Skeletal muscle cell (primary cell): ENCODE measurements at regions not wholly inside any gene's neighbourhood (a gene's known extent, or its start where the extent isn't known, plus 50 kb on each side); places are given as distances from the start of the nearest gene placed in this dataset.
A peak's percentile ranks its signal among the peaks of the same experiment; 100 is the strongest.

Source experiments
- DNase-seq: peaks from one replicate; pipeline ENCODE4 v3.0.0-alpha.2; 2010; ENCODE audit warnings: low read depth
- H3K4me3 ChIP-seq: 2 replicates; pipeline ENCODE4 v1.5.1; 2011; ENCODE audit warnings: low read depth, mild to moderate bottlenecking, control low read depth, low read length, moderate library complexity

DNA sequence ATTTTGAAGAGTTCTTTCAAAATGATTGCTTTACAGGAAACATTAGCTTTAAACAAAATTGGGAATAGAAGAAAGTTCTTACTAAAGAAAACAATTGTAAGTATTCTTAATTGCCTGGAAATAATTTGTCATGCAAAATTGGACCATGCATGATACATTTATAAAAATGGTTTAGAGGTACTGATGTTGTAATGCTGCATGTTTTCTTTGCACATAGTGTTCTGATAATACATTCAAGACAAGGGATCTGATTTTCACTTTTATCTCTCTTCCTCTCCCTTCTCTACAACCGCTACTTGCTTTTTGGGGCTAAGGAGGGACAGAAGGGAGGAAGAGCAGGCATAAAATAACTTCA is 211.6 kb upstream of the MPDZ start:
- DNase-seq: no peak
- H3K4me3 ChIP-seq: no peak overlapping the region

DNA sequence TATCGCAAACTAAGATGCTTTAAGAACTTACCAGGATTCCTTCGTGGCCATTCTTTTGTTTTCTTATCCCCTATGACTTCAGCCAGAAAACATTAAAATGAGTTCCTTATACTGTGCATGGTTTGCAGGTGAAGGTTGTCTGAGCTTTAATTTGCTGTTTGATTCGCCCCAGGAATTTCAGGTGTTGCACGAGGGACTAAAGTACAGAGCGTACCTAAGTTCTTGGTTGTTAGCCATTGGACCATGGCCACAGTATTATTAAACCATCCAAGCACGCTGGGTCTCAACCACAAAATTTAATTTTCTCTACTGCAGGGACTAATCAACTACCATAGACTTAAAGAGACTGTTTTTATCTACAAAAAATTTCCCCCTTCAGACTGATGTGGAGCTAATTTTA is 208.4 kb upstream of the MPDZ start:
- no peak for DNase-seq
- H3K4me3 ChIP-seq: no peak overlapping the region

GRCh38 chr9:13487498-13487897 is 208.0 kb upstream of the MPDZ start:
- DNase-seq: no peak
- H3K4me3 ChIP-seq: no peak overlapping the region

GRCh38 chr9:13487071-13487470 is 207.6 kb upstream of the MPDZ start:
- DNase-seq: no peak
- H3K4me3 ChIP-seq: no peak overlapping the region

GRCh38 chr9:13485068-13485596 is 205.6 kb upstream of the MPDZ start:
- no peak overlapping the region for H3K4me3 ChIP-seq
- peak; percentile 85 for DNase-seq

- DNase-seq: no peak
- no peak overlapping the region for H3K4me3 ChIP-seq
Measured at GRCh38 chr9:13484186-13484585, 204.7 kb upstream of the MPDZ start.

DNA sequence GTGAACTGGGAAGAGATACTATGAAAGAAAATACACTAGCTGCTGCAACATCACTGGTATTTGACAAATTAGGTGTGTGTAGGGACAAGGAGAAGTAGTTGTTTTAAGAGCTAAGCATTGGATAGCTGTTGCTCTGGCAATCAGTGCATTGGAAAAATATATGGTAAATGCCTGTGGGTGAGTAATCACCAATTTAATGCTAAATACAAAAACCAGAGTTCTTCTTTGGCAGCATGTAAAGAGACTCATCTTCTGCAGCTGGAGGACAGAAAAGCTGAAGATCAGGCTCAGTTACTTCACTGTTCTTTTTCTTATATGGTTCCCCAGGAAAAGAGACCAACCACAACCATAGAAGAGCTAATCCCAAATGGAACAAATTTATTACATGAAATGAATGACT is 201.8 kb upstream of the MPDZ start:
- DNase-seq: no peak
- H3K4me3 ChIP-seq: no peak overlapping the region

DNA sequence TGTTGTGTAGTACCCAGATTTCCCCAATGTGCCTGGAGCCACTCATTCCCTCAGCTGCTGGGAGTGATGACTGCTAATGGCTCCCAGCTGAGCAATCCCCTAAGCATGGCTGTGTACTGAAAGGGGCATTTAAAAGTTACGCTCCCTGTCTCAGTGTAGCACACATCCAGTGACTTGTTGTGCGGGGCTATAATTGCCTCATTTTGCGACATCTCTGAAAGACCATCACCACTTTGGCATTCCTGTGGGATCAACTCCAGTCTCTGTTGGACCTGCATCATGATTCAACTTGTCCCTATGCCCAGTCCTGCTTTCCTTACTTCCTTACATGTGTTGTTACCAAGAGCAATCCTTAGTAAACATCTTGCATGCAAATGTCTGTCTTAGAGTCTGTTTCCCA is 201.2 kb upstream of the MPDZ start:
- DNase-seq: peak; percentile 43
- H3K4me3 ChIP-seq: no peak overlapping the region

- no peak overlapping the region for H3K4me3 ChIP-seq
- DNase-seq: no peak
Measured at GRCh38 chr9:13479096-13479495, 199.6 kb upstream of the MPDZ start.

- DNase-seq: no peak
- no peak overlapping the region for H3K4me3 ChIP-seq
Measured at GRCh38 chr9:13478639-13479038, 199.1 kb upstream of the MPDZ start.

DNA sequence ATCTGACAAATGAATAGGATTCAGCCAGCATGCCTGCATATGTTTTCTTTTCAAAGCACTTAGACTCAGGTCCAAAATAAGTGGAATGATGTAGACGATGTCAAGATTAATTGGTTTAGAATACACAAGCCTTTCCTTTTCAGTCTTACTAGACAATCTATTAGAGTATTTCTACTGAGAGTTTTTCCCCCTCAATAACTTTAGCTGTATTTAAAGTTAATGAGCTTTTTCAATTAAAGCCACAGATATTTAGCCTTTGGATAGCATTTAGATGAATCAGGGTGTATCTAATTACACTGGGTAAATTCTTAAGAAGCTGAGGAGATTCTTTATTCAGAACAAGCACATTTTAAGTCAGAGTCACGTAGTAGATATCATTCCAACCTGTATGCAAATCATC is 198.7 kb upstream of the MPDZ start:
- H3K4me3 ChIP-seq: no peak overlapping the region
- no peak for DNase-seq

DNA sequence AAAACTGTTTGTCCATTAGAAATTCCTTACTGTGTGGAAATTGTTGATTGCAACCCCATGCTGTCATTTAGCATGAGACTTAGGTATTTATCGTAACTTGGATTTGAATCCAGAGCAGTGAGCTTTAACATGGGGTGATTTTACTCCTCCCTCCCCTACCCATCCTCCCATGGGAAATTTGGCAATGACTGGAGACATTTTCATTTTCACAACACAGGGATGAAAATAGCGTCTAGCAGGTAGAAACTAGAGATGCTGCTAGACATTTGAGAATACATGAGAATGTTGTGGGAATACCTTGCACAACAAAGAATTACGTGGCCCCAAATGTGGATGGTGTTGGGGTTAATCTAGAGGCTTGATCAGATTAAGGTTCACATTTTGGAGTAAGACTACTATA is 191.3 kb upstream of the MPDZ start:
- DNase-seq: no peak
- H3K4me3 ChIP-seq: no peak overlapping the region

DNA sequence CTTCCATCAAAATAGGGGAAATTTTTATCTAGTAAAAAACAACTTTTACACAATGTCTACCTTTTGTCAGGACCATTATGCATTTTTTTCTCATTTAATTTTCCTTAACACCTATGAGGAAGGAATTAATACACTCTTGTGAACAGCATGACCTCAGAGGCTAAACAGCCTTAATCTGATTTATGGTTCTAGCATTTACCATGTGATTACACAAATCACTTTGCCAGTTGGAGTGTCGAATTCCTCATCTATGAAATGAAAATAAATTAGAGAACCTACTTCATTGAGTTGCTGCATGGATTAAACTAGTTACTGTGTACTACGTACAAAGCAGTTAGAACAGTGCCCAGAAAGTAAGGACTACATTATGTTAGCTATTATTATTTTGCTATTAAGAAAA is 187.7 kb upstream of the MPDZ start:
- DNase-seq: no peak

GRCh38 chr9:13461414-13461991 is 182.0 kb upstream of the MPDZ start:
- no peak overlapping the region for H3K4me3 ChIP-seq
- no peak for DNase-seq

More for the DNA sequence above, 187.7 kb upstream of the MPDZ start:
- H3K4me3 ChIP-seq: no peak overlapping the region

- DNase-seq: no peak
- no peak overlapping the region for H3K4me3 ChIP-seq
Measured at GRCh38 chr9:13459071-13459470, 179.6 kb upstream of the MPDZ start.

- no peak for DNase-seq
- H3K4me3 ChIP-seq: no peak overlapping the region
Measured at GRCh38 chr9:13457795-13458194, 178.3 kb upstream of the MPDZ start.

DNA sequence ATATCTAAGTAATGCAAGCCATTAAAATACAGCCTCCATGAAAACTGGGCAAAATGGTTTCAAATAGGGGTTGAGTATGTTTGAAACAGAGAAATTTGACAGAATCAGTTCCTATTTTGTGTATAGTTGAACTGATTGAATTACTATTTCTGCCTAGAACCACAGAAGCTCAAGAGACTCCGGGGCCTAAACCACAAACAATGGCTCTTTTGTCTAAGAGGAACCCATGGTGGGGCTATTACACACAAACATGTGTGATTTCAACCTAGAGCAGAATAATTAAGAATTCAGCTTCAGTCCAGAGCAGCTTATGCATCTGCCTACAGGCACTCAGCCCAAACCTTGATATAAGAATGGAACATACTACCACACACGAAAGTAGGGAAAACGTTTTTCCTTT is 171.2 kb upstream of the MPDZ start:
- no peak for DNase-seq
- H3K4me3 ChIP-seq: no peak overlapping the region

GRCh38 chr9:13448482-13448881 is 169.0 kb upstream of the MPDZ start:
- DNase-seq: no peak
- no peak overlapping the region for H3K4me3 ChIP-seq

DNA sequence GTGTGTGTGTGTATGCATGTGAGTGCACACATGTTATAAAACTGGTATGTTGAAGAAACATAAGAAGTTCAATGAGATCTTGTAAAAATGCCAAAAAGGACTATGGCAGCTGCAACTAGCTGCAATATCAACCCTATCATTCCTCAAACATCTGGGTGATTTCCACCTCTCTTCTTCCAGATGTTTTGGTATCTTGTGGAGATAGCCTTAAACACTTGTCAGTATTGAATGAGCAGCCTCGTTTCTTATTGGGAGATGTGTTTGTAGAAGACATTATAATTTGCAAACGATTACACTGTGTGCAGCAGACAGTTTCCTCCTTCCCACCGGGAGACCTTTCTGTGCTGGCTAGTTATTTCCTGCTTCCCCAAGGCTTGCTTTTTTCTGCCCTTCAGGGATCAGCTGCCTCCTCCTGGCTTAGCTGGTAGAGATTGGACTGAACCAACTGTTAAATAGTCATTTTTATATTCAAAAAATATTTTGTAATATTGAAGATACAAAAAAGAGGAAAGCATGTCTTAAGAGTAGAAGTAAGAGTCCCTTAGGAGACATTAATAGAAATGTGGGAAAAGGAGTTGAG is 168.4 kb upstream of the MPDZ start:
- H3K4me3 ChIP-seq: no peak overlapping the region
- DNase-seq: no peak

DNA sequence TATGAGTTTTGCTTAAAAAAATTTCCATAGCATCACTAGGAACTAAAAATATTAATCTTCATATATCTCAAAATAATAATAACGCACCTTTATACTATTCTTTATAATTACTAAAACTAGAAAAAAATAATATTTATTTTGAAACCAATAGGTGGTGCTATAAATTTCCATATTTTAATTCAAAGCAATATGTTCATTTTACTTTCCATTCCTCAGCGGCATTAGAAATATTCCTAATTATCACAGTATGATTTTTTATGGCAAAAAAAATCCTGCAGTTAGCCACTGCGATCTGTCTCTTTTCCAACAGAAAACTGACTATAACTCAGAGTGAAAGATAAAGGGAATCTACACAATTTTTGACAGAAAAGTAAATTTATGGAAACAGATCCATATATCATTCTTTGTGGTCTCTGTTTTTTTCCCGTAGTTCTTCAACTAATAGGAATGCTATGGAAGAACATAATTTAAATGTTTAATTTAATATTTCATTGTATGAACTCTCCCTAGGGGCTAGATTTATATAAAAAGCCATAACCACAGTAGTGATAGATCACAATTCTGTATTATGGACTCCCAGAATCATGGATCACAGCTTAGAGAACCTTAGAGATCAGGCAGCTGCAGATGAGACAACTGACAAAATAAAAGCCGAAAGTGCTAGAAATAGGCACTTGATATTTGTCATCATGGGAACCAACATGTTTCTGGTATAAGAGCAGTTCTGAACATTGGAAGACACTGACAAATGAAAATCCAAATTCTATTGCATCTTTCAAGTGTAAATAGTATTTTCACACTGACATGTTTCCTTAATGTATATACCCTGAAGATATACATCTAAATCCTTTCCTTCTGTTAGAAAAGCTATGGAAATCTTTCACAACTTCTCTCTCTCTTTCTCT is 167.7 kb upstream of the MPDZ start:
- DNase-seq: no peak
- peak overlapping the region; percentile 11 for H3K4me3 ChIP-seq
